GM19438 (cell line): ENCODE measurements at regions not wholly inside any gene's neighbourhood (a gene's known extent, or its start where the extent isn't known, plus 50 kb on each side); places are given as distances from the start of the nearest gene placed in this dataset.
"Not testable (repeated sequence)": the region's sequence is repeated elsewhere in the genome, so short reads cannot be mapped to it uniquely, and the experiment has no call there.

Experiments
- ATAC-seq: cut with Tn5 transposase; IDR thresholded peaks from one replicate; pipeline ENCODE4 v1.9.1; 2021; ENCODE audit warnings: low read depth; ENCODE audit not compliant: unreplicated experiment

- ATAC-seq = no peak
Measured at GRCh38 chr7:69336976-69337375, 261.3 kb upstream of the AUTS2 start.

- no peak for ATAC-seq
Measured at GRCh38 chr7:69338144-69338543, 260.1 kb upstream of the AUTS2 start.

GRCh38 chr7:69341288-69341687, 257.0 kb upstream of the AUTS2 start:
- no peak for ATAC-seq

- ATAC-seq = no peak
Measured at GRCh38 chr7:69342154-69342884, 256.0 kb upstream of the AUTS2 start.

GRCh38 chr7:69349291-69349690, 249.0 kb upstream of the AUTS2 start:
- ATAC-seq = no peak

- no peak for ATAC-seq
Measured at GRCh38 chr7:69358163-69358821, 240.0 kb upstream of the AUTS2 start.

GRCh38 chr7:69359003-69359700, 239.1 kb upstream of the AUTS2 start:
- no peak for ATAC-seq

- no peak for ATAC-seq
Measured at GRCh38 chr7:69360913-69361312, 237.4 kb upstream of the AUTS2 start.

- ATAC-seq = no peak
Measured at GRCh38 chr7:69363136-69363535, 235.1 kb upstream of the AUTS2 start.

- no peak for ATAC-seq
Measured at GRCh38 chr7:69364813-69365643, 233.2 kb upstream of the AUTS2 start.

GRCh38 chr7:69365651-69366192, 232.6 kb upstream of the AUTS2 start:
- ATAC-seq = no peak

- ATAC-seq = no peak
Measured at GRCh38 chr7:69367780-69368179, 230.5 kb upstream of the AUTS2 start.

- no peak for ATAC-seq
Measured at GRCh38 chr7:69373171-69374043, 224.9 kb upstream of the AUTS2 start.

GRCh38 chr7:69374044-69374425, 224.2 kb upstream of the AUTS2 start:
- no peak for ATAC-seq

GRCh38 chr7:69377191-69377590, 221.1 kb upstream of the AUTS2 start:
- no peak for ATAC-seq

- no peak for ATAC-seq
Measured at GRCh38 chr7:69388452-69389137, 209.7 kb upstream of the AUTS2 start.

GRCh38 chr7:69389216-69389615, 209.1 kb upstream of the AUTS2 start:
- no peak for ATAC-seq

- ATAC-seq = not testable (repeated sequence)
Measured at GRCh38 chr7:69393912-69394311, 204.4 kb upstream of the AUTS2 start.
